SKM-1 (cell line): ENCODE measurements at regions not wholly inside any gene's neighbourhood (a gene's known extent, or its start where the extent isn't known, plus 50 kb on each side); places are given as distances from the start of the nearest gene placed in this dataset.

Source experiments
- DNase-seq: peaks from one replicate; lab custom pipeline; 2025; ENCODE audit not compliant: unreplicated experiment; lab: John Stamatoyannopoulos, UW

DNA sequence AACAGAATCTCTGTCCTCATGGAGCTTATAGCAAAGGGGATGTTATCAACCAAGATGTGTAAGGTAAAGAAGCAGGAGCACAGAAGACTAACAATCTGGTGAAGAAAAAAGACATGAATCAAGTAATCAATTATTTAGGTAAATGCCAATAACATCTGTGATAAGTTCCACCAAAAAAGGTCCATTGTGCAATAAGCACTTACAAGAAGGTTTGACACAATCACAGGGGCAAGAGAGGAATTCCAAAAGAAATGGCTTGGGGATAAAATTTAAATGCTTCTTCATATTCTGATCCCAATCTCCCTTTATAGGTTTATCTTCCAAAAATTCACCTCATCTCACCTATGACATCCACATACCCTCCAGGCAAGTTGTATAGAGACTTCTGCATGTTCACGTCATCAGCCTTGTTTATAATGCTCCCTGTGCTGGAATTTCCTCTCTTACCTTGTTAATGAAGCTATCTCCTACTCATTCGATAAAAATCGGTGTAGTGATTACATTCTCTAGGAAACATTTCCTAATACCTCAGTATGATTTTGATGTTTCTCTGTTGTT lies 53.6 kb upstream of the DPT start:
- no peak for DNase-seq

DNA sequence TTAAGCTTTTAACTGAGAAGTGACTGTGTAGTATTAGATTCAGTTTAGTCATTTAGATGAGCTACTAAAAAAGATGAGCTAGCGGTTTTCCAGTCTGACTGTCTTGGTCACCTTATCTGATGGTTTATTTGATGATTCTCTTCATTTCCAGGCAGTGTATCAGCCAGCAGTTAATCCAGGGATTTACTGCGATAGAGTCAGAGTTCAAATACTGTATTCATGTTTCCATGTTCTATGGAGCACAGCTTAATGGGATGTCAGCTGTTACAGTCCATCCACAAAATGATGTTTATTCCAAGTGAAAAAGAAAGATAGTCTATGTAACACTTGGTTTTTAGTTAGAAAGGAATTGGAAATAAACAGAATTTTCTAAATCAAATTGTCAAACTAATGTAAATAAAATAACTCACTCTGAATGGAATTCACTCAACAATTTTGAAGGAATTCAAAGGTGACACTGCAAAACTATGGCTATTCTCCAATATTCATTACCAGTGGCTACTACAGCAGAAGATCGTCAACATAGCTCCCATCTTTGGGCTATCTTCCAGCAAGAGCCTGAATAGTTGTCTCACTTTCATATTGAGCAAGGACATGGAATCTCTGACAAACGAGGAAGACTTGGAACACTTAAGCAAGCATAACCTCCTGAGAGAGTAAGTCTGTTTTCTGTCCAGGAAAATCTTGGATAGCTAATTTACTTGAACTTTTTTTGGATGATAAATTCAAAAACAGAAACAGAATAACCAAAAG lies 54.6 kb upstream of the DPT start:
- no peak for DNase-seq

DNA sequence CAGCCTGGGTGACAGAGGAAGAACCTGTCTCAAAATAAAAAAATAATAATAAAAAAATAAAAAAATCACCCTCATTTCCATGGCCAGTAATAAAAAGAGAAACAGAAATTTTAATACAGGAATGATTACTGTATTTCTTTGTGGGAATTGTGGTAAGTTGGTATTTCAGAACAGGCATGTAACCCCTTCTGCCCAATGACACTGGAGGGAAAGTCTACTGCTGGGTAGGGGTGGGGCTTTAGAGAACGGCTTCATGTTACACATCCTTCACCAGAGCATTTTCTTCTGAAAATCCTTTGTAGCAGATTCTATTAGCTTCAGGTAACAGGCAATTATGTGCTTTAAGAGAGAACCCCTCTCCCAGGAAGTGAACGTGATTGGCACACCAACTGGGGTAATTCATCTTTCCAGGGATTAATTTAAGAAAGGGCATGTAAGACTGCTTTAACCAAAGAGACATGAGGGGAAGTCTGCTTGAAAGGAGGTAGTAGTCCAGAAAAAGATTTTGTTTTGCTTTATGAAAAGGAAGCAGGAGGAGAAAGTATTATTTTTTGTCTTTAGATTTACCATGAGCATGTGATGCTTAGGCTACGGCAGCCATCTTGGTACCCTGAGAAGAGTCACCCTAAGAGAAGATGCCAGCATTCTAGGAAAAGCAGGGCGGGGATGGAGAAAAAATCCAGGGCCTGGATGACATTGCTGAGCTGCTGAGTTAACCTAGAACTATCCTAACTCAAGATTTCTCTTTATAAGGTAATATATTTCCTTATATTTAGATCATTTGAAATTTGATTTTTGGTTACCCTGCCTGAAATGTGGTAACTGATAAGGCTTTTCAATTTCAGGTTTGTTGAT lies 57.7 kb upstream of the DPT start:
- DNase-seq = no peak

DNA sequence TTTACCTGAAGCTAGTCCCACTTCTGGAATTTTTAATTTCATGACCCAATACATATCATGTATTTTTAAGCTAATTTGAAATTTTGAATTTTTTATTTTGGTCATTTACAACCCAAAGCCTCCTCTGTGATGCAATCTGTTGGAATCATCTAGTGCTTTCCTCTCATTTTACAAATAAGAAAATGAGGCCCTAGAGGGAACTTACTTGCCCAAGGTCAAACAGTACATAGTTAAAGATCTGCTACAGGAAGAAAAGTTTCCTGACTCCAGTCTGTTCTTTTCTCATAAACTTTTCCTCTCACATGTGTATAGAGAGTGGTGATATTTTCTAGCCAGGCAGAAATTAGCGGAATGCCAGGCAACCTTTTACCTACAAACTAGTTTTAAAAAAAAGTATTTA lies 59.3 kb upstream of the DPT start:
- DNase-seq = no peak

DNA sequence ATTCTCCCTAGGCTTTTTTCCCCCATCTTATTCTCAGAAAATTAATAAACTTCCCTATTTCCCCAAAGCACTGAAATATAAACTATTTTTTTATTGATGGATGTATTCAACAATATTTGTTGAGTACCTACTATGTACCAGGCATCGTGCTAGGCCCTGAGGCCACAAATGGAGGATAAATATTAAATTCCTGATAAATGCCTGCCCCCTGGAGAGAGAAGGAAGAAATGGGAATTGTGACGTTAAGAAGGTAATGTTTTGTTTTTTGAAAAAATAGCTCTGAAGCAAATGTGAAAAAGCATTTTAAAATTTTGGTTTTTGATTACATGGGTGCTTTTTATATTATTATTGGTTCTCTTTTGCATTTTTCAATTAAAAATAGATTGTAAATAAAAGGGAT lies 60.5 kb upstream of the DPT start:
- DNase-seq = no peak

DNA sequence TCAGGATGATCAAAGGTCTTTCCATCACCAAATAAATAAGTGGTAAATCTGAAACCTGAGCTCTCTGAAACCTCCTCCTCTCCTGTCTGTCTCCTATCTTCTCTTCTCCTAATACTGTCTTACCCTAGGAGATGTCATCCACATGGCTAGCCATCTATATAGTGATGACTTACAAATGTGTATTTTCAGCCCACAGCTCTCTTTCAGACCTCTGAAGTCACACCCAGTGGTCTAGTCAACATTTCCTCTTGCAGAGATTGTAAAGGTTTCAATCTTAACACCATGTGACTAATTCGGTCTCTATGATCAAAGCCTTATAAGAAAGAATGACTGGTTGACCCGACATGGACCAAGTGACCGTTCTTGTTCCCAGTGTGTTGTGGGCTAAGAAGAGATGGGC lies 63.1 kb upstream of the DPT start:
- DNase-seq = no peak

DNA sequence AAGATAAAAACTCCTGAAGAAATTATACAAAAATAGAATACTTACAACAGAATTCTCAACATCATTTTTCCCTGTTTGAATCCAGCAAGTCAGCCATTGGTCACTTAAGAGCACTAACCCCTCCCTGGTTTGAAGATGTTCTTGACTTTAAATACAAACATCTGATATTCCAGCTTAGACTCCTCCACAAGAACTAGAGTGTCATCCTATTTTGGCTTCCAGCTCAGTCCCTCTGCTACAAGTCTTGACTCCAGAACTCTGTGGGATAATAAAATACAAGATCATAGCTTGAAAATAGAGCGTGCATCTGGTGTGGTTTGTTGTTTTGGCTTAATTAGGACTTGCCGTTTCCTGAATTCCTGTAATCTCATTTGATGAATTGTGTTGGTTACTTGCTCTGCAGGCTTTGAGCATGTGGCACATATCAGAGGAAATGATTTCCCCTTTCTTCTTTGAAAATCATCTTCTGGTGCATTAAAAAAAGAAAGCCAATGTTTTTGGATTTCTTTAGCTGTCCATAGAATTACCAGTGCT lies 63.7 kb upstream of the DPT start:
- DNase-seq = no peak

DNA sequence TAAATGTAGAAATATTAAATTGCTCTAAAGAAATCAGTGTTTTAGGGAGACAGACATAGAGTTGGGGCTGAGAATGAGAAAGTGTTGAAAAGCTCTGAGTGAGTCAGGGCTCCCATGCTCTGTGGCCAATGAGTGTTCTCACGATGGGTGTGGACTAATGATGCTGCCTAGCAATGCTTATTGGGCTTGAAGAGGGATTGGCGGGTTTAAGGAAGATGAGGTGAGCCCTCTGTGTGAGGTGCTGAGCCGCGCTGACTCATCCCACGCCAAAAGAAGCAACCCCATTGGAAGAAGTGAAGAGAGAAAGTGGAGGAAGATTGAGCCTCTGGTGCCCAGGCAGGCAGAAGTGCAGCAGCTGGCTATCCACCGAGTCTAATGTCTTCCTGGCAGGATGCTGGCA lies 65.1 kb upstream of the DPT start:
- no peak for DNase-seq

DNA sequence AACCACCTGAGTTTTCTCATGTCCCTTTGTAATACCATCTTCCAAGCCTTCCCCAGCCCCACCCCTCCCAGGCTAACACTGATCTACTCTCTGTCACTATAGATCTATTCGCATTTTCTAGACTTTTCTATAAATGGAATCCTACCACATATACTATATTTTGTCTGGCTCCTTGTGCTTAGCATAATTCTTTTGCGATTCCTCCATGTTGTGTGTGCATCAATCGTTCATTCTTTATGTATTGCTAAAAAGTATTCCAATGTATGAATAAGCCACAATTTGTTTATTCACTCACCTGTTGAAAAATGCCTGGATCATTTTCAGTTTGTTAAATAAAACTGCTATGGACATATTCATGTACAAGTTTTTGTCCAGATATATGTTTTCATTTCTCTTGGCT lies 66.7 kb upstream of the DPT start:
- no peak for DNase-seq

DNA sequence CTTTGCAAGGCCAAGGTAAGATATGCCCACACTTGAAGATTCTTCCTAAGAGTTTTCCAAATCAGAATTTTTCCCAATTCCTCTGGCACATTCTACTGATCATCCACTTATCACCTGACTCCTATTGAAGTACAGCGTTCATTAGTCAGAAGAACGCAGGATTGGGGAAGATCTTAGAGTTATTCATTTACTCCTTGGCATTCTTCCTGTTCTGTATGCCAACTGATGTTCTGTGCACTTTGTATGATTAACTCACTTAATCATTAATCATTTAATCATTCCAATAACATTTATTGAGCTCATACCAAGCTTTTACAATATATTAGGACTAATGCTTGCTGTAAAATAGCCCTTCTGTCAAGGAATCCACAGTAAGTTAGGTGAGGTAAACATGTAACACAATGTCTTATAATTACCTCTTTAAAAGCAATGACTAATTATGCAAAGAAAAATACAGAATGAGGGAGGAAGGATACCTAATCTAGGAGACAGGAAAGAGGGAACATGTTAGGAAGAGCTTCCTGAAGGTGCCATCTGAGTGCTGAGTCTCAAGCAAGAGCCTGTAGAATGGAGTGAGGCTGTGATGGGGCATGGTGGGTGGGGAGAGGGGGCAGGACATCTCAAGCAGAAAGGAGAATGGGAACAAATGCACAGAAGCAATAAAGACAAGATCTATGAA lies 71.1 kb upstream of the DPT start:
- no peak for DNase-seq

DNA sequence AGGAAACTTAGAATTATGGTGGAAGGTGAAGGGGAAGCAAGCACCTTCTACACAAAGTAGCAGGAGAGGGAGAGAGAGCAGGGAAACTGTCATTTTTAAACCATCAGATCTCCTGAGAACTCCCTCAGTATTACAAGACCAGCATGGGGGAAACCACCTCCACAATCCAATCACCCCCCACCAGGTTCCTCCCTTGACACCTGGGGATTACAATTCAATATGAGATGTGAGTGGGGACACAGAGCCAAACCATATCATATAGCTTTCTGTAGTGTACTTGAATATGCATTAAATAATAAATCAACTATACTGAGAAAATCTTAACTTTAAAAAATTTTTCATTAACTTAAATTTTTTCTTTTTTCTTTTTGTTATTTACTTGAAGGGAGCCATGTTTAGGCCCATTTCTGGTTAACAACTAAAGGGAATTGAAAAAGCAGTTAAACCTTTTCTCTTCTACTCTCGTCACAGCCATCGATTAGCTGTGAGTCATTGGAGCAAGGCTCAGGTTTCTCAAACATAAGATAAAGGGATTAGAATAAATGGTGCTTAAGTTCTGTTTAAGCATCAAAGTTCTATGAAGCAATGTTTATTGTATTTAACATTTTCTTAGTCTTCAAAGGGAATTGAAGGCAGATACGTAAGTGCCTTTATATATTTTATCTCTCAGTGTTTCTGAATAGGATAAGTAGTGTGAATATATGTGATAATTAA lies 72.2 kb upstream of the DPT start:
- DNase-seq = no peak

DNA sequence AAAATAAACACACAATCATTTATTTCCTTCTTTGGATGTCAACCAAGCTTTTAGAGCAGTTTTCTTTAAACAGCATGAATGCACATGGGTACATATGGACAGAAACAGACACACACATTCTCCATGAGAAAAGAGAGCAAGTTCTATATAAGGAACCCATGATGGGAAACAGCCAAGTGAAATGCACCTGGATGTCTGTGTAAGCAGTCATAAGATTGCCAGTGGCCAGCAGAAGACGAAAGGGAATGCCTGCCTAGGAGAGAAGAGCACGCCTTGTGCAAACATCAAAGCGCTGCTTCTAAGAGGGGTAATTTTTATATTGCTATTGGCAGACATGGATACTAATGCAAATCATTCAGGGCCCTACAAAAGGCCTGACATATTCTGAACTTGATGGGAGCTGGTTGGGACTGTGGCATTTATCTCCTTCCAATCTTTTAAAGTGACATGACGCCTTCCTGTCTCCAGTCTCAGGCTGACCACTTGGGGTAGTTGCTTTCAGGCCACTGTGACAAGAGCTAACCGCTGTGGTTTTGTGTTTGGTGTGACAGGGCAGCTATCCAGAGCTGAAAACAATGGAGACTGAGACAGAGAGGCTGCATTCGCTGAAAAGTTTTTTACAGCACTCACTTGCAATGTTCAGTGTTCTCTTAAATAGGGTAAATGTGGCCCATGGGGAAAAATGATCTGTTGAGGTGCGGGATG lies 75.0 kb upstream of the DPT start:
- DNase-seq = no peak

DNA sequence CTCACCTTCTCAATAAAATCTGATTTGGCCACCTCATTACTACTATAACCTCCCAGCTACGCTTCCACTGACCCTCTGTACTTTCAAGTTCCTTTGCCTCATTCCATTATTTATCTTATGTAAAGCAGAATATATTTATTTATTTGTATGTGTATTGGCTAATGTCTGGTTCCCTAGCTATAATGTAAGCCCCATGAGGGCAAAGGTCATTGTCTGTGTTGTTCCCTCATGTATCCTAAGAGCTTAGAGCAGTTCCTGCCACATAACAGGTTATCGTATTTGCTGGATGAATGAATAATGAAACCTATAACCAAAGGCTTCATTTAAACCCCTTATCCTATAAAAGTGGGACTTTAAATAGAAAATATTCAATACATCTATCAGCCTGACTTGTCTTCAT lies 77.9 kb upstream of the DPT start:
- DNase-seq = no peak

DNA sequence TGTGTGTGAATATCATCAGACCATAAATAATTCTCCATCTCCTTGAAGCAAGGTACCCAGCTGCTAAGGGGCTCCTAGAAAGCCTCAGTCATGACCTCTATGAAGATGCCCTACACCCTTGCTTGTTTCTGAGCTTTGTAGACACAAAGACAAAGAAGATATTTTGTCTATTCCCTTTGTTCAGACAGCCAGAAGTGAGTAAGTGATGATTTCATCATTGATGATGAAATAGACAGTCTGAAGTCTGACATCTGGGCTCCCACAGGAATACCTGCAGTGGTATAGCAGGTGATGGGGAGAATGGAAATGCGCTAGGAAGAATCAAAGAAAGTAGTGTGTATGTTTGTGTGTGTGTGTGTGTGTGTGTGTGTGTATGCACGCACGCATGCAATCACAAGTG lies 82.2 kb upstream of the DPT start:
- DNase-seq = no peak

DNA sequence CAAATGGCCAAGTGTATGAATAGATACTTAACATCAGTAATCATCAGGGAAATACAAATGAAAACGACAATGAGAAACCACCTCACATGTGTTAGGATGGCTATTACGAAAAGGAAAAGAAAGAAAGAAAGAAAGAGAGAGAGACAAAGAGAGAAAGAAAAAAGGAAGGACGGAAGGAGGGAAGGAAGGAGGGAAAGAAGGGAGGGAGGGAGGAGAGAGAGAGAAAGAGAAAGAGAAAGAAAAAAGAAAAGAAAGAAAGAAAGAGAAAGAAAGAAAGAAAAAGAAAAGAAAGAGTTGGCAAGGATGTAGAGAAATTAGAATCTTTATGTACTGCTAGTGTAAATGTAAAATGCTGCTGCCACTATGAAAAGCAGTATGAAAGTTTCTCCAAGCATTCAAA lies 90.7 kb upstream of the DPT start:
- no peak for DNase-seq

DNA sequence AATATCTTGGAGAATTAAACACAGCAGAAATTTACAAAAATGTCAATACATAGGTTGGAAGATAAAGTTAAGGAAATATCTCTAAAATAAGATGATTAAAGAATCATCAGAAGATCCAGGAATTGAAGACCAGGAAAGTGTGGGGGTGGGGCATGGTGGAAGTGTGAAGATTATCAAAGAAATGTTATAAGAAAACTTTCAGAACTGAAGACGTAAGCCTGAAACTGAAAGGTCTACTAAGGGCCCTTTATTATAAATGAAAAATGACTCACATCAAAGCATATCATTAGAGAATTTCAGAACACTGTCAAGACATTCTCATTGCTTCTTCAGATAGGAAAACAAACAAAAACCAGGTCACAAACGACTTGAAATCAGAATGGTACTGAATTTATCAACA lies 92.4 kb upstream of the DPT start:
- DNase-seq = no peak

DNA sequence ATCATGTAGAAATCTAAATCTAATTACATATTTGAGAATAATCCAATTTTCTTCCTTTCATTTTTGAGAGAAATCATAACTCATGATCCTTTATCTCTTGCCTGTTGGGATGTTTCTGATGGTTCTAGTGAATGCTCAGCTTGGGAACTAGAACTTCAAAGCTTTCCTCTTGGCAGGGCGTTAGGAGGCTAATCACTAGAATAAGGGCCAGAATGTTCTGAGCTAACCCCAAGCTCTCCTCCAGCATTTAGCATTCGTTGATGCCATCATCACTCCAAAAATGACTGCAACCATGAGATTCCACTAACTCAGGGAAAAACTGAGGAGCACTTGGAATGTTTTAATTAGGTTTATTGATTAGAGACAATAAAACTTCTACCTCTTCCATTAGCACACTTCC lies 93.9 kb upstream of the DPT start:
- DNase-seq = no peak

DNA sequence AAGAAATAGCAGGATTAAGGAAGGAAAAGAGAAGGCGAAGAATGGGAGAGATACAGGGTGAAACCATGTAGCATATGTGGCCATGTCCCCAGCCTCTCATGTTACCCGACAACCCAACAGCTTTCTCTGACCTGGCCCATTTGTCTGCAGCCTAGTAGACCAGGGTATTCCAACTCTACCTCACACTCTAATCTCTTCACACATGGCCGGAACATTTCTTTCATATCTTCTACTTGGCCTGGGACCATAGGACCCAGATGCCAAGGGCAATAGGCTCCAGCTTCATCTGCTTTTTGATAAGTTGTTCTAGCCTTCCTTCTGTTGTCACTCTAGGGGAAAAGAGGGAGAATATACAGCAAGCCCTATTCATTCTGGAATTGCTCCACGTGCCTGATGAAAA lies 95.0 kb upstream of the DPT start:
- DNase-seq = no peak

DNA sequence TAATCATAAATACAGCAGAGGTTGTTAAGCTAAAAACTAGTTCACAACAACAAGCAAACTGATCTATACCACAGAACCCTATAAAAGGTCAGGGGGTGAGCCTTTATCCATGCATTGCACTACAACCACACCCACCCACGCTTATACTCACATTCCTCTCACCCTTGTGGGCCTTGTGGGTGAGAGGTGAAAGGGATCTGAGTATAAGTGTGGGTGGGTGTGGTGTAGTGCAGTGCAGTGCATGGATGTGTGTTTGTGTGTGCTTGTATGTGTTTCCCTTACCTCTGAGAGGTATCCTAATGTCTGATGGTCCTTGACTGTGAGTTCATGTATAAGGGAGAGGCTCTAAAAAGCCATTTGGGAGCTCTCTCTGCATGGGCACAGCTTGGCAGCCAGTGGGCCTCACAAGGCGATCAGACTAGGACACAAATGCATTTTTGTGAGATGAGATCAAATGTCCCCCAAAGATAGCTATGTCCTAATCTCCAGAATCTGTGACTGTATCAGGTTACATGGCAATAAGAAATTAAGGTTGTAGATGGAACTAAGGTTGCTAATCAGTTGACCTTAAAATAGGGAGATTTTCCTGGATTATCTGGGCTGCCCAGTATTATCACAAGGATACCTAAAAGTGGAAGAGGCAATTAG lies 95.5 kb upstream of the DPT start:
- no peak for DNase-seq

DNA sequence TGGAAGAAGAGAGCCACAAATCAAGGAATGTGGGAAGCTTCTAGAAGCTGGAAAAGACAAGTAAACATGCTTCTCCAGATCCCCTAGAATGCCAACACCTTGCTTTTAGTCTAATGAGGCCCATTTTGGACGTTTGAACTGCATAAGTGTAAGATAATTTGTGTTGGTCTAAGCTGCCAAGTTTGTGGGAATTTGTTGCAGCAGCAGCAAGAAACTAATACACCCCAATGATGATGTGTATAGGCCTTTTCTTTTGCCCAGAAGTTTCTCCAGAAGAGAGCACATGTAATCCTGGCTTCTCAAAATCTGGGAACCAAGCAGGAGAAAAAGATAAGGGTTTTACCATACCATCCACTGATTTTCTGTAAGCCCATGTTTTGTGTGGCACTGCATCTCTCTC lies 96.1 kb upstream of the DPT start:
- DNase-seq = no peak
